ENCODE measurements at regions not wholly inside any gene's neighbourhood (a gene's known extent, or its start where the extent isn't known, plus 50 kb on each side); places are given as distances from the start of the nearest gene placed in this dataset.

GRCh38 chr7:42473099-42473498, 236.1 kb upstream of the GLI3 start:
- no peaks in the 10 kb centered on the region for H3K9me3 ChIP-seq
- H3K27ac ChIP-seq (ENCODE audit: low read depth in 2 of 2, low read length in 1 of 2): no peak overlapping the region
- H3K79me2 ChIP-seq (ENCODE audit: insufficient read depth): no peaks in the 10 kb centered on the region
- H3K9ac ChIP-seq: no peak overlapping the region
- no peak overlapping the region for H2AFZ ChIP-seq (ENCODE audit: low read depth)
- DNase-seq: no peak
- TF ChIP-seq GATA2 (CRISPR knock-in tag; IDR thresholded peaks at IDR 0.05) (no peak), IRF3 (IDR thresholded peaks at IDR 0.05; ENCODE audit: low read depth, low read length) (no peak), MAX (IDR thresholded peaks at IDR 0.05; ENCODE audit: low read depth) (no peak), EZH2phosphoT487 (IDR thresholded peaks at IDR 0.05; ENCODE audit: borderline replicate concordance, low read depth) (no peak), YY1 (IDR thresholded peaks at IDR 0.05; ENCODE audit: low read depth) (no peak), RAD21 (IDR thresholded peaks at IDR 0.05; ENCODE audit: low read length) (no peak), RXRA (IDR thresholded peaks at IDR 0.05; ENCODE audit: borderline replicate concordance, low read depth) (no peak), TAF1 (IDR thresholded peaks at IDR 0.05; ENCODE audit: borderline replicate concordance, low read depth, low read length) (no peak), RCOR1 (IDR thresholded peaks at IDR 0.05; ENCODE audit: low read length) (no peak), FOSL2 (IDR thresholded peaks at IDR 0.05; ENCODE audit: borderline replicate concordance, low read depth) (no peak)
- no peak overlapping the region for H3K4me3 ChIP-seq (ENCODE audit: low read depth in 2 of 2, low read length in 1 of 2)
- ChIA-PET CTCF (no interaction called here), POLR2A (no interaction called here)
- WGBS (ENCODE audit: low lambda C conversion rate): 2% methylated on average over 5 of the region's 5 CpGs
- H4K20me1 ChIP-seq (ENCODE audit: insufficient read depth): no peaks in the 10 kb centered on the region
- H3F3A ChIP-seq (replicated peaks; ENCODE audit: insufficient read depth): no peaks in the 10 kb centered on the region
- H3K27me3 ChIP-seq (ENCODE audit: insufficient read depth): peaks cover 10% of the 10 kb centered on the region
- H3K4me2 ChIP-seq: no peak overlapping the region
- H3K36me3 ChIP-seq (replicated peaks in 1 of 2; ENCODE audit: control insufficient read depth in 1 of 2, insufficient read depth in 2 of 2, low read length in 1 of 2): no peaks in the 10 kb centered on the region
- no peaks in the 10 kb centered on the region for H3K9me2 ChIP-seq
- no peaks in the 10 kb centered on the region for H3K4me1 ChIP-seq (ENCODE audit: control insufficient read depth in 1 of 2, insufficient read depth in 2 of 2, low read depth in 1 of 2, low read length in 1 of 2)

GRCh38 chr7:42471573-42472174, 234.7 kb upstream of the GLI3 start:
- no peak overlapping the region for H3K4me2 ChIP-seq
- no peaks in the 10 kb centered on the region for H3K9me2 ChIP-seq
- H3K36me3 ChIP-seq (replicated peaks in 1 of 2; ENCODE audit: control insufficient read depth in 1 of 2, insufficient read depth in 2 of 2, low read length in 1 of 2): no peaks in the 10 kb centered on the region
- WGBS (ENCODE audit: low lambda C conversion rate): 3% methylated on average over 3 of the region's 3 CpGs
- no peaks in the 10 kb centered on the region for H4K20me1 ChIP-seq (ENCODE audit: insufficient read depth)
- H3K4me3 ChIP-seq (ENCODE audit: low read depth in 2 of 2, low read length in 1 of 2): no peak overlapping the region
- no peak overlapping the region for H3K27ac ChIP-seq (ENCODE audit: low read depth in 2 of 2, low read length in 1 of 2)
- H3K4me1 ChIP-seq (ENCODE audit: control insufficient read depth in 1 of 2, insufficient read depth in 2 of 2, low read depth in 1 of 2, low read length in 1 of 2): no peaks in the 10 kb centered on the region
- no peaks in the 10 kb centered on the region for H3K79me2 ChIP-seq (ENCODE audit: insufficient read depth)
- H3F3A ChIP-seq (replicated peaks; ENCODE audit: insufficient read depth): no peaks in the 10 kb centered on the region
- TF ChIP-seq RAD21 (IDR thresholded peaks at IDR 0.05; ENCODE audit: low read length) (no peak), RCOR1 (IDR thresholded peaks at IDR 0.05; ENCODE audit: low read length) (no peak)
- CTCF ChIA-PET: interaction anchor here (0.9 kb wide), 2 partner anchors 9 to 492 kb away, joined by 3 read pairs; no protein-coding TSS in a partner anchor
- no peak overlapping the region for H3K9ac ChIP-seq
- H2AFZ ChIP-seq (ENCODE audit: low read depth): no peak overlapping the region
- POLR2A ChIA-PET: no interaction called here
- H3K27me3 ChIP-seq (ENCODE audit: insufficient read depth): peaks cover 10% of the 10 kb centered on the region
- DNase-seq: no peak
- H3K9me3 ChIP-seq: no peaks in the 10 kb centered on the region

GRCh38 chr7:42469341-42469740, 232.3 kb upstream of the GLI3 start:
- H3K4me1 ChIP-seq (ENCODE audit: control insufficient read depth in 1 of 2, insufficient read depth in 2 of 2, low read depth in 1 of 2, low read length in 1 of 2): no peaks in the 10 kb centered on the region
- peaks cover 10% of the 10 kb centered on the region for H3K27me3 ChIP-seq (ENCODE audit: insufficient read depth)
- no peaks in the 10 kb centered on the region for H3K36me3 ChIP-seq (replicated peaks in 1 of 2; ENCODE audit: control insufficient read depth in 1 of 2, insufficient read depth in 2 of 2, low read length in 1 of 2)
- H3F3A ChIP-seq (replicated peaks; ENCODE audit: insufficient read depth): no peaks in the 10 kb centered on the region
- no peak overlapping the region for H3K4me3 ChIP-seq (ENCODE audit: low read depth in 2 of 2, low read length in 1 of 2)
- no peak overlapping the region for H2AFZ ChIP-seq (ENCODE audit: low read depth)
- no peaks in the 10 kb centered on the region for H3K79me2 ChIP-seq (ENCODE audit: insufficient read depth)
- CTCF ChIA-PET: no interaction called here
- no peak for DNase-seq
- H3K9me2 ChIP-seq: no peaks in the 10 kb centered on the region
- no peak overlapping the region for H3K27ac ChIP-seq (ENCODE audit: low read depth in 2 of 2, low read length in 1 of 2)
- no peak overlapping the region for H3K9ac ChIP-seq
- no peak for TF ChIP-seq TEAD4 (IDR thresholded peaks at IDR 0.05; ENCODE audit: borderline replicate concordance, insufficient read depth)
- TF ChIP-seq FOXJ3 (CRISPR knock-in tag; IDR thresholded peaks at IDR 0.05): no peak
- no peak for TF ChIP-seq EZH2phosphoT487 (IDR thresholded peaks at IDR 0.05; ENCODE audit: borderline replicate concordance, low read depth)
- TF ChIP-seq POLR2AphosphoS5 (IDR thresholded peaks at IDR 0.05; ENCODE audit: low read depth, low read length): no peak
- TF ChIP-seq SMC3 (IDR thresholded peaks at IDR 0.05; ENCODE audit: low read depth, low read length): no peak
- TF ChIP-seq NFIC (IDR thresholded peaks at IDR 0.05; ENCODE audit: borderline replicate concordance): no peak
- no peak for TF ChIP-seq RAD21 (IDR thresholded peaks at IDR 0.05; ENCODE audit: low read length)
- no peak for TF ChIP-seq REST (IDR thresholded peaks at IDR 0.05; ENCODE audit: low read depth, low read length)
- no peaks in the 10 kb centered on the region for H4K20me1 ChIP-seq (ENCODE audit: insufficient read depth)
- POLR2A ChIA-PET: no interaction called here
- peak overlapping the region; percentile 25; the same call in 1 of the 2 replicates for H3K4me2 ChIP-seq
- under 1% methylated on average over 10 of the region's 10 CpGs for WGBS (ENCODE audit: low lambda C conversion rate)
- H3K9me3 ChIP-seq: no peaks in the 10 kb centered on the region

Data from SK-N-SH (cell line).